HepG2 (cell line): ENCODE measurements at regions not wholly inside any gene's neighbourhood (a gene's known extent, or its start where the extent isn't known, plus 50 kb on each side); places are given as distances from the start of the nearest gene placed in this dataset.

ENCODE experiments used
- ATAC-seq: fragments of 200-7000 bp; cut with Tn5 transposase; 3 replicates; pipeline ENCODE4 v1.9.1; 2020; ENCODE audit warnings: mild to moderate bottlenecking, moderate library complexity
- BruUV-seq: library from RNA; stranded (reverse); fragments of 400-500 nt; replicated peaks from 2 replicates; lab custom pipeline; 2021; lab: Mats Ljungman, UMichigan
- CTCF ChIA-PET: fragments of 300-600 bp; formaldehyde crosslinking; extraction: SDS; loops from one replicate; lab custom pipeline; 2021; ENCODE audit warnings: low total read pairs, inconsistent platforms, low intra/inter-chr PET ratio; lab: Yijun Ruan, JAX
- POLR2A ChIA-PET: fragments of 350-600 bp; sonication (Branson Sonifier 250); formaldehyde crosslinking; loops from one replicate; lab custom pipeline; 2020; ENCODE audit warnings: antibody characterized with exemption, inconsistent platforms; lab: Yijun Ruan, JAX
- DNase-seq: peaks from one replicate; pipeline ENCODE4 v3.0.0-alpha.2; 2015; ENCODE audit warnings: low spot score
- FAIRE-seq: peaks from 3 replicates; lab custom pipeline; 2011; peaks lifted over from hg19 to GRCh38; lab: Jason Lieb, UNC
- H2AFZ ChIP-seq: one replicate; pipeline ENCODE4 v1.6.1; 2011; ENCODE audit warnings: low read length, inconsistent platforms
- H3K27ac ChIP-seq: fragments of 300-600 bp; 3 replicates; pipeline ENCODE4 v1.8.0; 2011; ENCODE audit warnings: mixed run types, mild to moderate bottlenecking, mixed read lengths, low read length, inconsistent platforms; ENCODE audit not compliant: insufficient read depth; ENCODE audit errors: extremely low read length
- H3K27me3 ChIP-seq, 2 experiments: fragments of 200-600 bp in 1 of 2; 2 replicates in 1 of 2; 3 replicates in 1 of 2; pipeline versions ENCODE4 v1.6.0 to v1.8.0; 2011; ENCODE audit warnings: low read length in 2 of 2, mild to moderate bottlenecking in 2 of 2, moderate library complexity in 2 of 2, inconsistent platforms in 1 of 2; ENCODE audit not compliant: insufficient read depth in 2 of 2, control insufficient read depth in 1 of 2
- H3K36me3 ChIP-seq, 2 experiments: fragments of 200-600 bp in 1 of 2; replicated peaks in 1 of 2; 2 replicates in 1 of 2; 3 replicates in 1 of 2; pipeline versions ENCODE4 v1.5.1 to v1.8.0; 2011; ENCODE audit warnings: low read length in 2 of 2, inconsistent platforms in 1 of 2; ENCODE audit not compliant: insufficient read depth in 2 of 2, control insufficient read depth in 1 of 2
- H3K4me1 ChIP-seq: 2 replicates; pipeline ENCODE4 v1.5.1; 2012; ENCODE audit warnings: low read length, inconsistent platforms; ENCODE audit not compliant: insufficient read depth
- H3K4me2 ChIP-seq: 2 replicates; pipeline ENCODE4 v1.6.0; 2011; ENCODE audit warnings: low read depth, low read length, inconsistent platforms
- H3K4me3 ChIP-seq, 3 experiments: fragments of 200-600 bp in 1 of 3; sonication (generic), shearing (Covaris generic) in 1 of 3; replicated peaks in 1 of 3; 2 replicates each; pipeline ENCODE4 v1.5.1; 2011 to 2016; ENCODE audit warnings: low read length in 3 of 3, inconsistent platforms in 2 of 3, low read depth in 2 of 3, mild to moderate bottlenecking in 2 of 3, control low read depth in 1 of 3, mixed read lengths in 1 of 3; ENCODE audit not compliant: insufficient read depth in 1 of 3
- H3K79me2 ChIP-seq: one replicate; pipeline ENCODE4 v1.6.1; 2011; ENCODE audit warnings: low read length, inconsistent platforms; ENCODE audit not compliant: insufficient read depth
- H3K9ac ChIP-seq: 2 replicates; pipeline ENCODE4 v1.6.0; 2011; ENCODE audit warnings: mild to moderate bottlenecking, low read depth, low read length, inconsistent platforms; ENCODE audit not compliant: insufficient read depth
- H3K9me3 ChIP-seq: 2 replicates; pipeline ENCODE4 v1.5.1; 2012; ENCODE audit warnings: mild to moderate bottlenecking, low read length
- H4K20me1 ChIP-seq: 2 replicates; pipeline ENCODE4 v1.6.0; 2011; ENCODE audit warnings: inconsistent platforms, mild to moderate bottlenecking, low read length, moderate library complexity; ENCODE audit not compliant: insufficient read depth
- ZNF644 ChIP-seq: IDR thresholded peaks from 2 replicates; pipeline ENCODE4 v1.6.1; 2016; ENCODE audit warnings: low read depth
- ZNF879 ChIP-seq: sonication (generic); formaldehyde crosslinking; IDR thresholded peaks from 2 replicates; pipeline ENCODE4 v1.8.1; 2023; ENCODE audit warnings: missing genetic modification reagents
- WGBS: methylation state at CpG from one replicate; pipeline ENCODE4 v1.1.6; 2017; ENCODE audit warnings: low lambda C conversion rate; 5-methylcytosine and 5-hydroxymethylcytosine counted together
- in situ Hi-C: cut with HindIII; loops from 2 replicates; pipeline ENCODE4 v1.10.0; 2017; ENCODE audit warnings: low pct_unique_long_range_greater_than_20kb; ENCODE audit not compliant: extremely low pct_ligation_motif_present
- intact Hi-C: fragments of 100-400 bp; cut with micrococcal nuclease; formaldehyde crosslinking; loops from one replicate; pipeline ENCODE4 v1.10.0; 2022; ENCODE audit not compliant: unreplicated experiment
- TF ChIP-seq, protein P1 (sequence below): sonication (generic); formaldehyde crosslinking; IDR thresholded peaks from 2 replicates; pipeline ENCODE4 v1.8.0; 2022; ENCODE audit warnings: missing genetic modification reagents, mild to moderate bottlenecking, moderate library complexity, borderline replicate concordance
- TF ChIP-seq, protein P2 (sequence below): sonication (generic); formaldehyde crosslinking; IDR thresholded peaks from 2 replicates; pipeline ENCODE4 v1.5.0; 2020; ENCODE audit warnings: missing genetic modification reagents

DNA sequence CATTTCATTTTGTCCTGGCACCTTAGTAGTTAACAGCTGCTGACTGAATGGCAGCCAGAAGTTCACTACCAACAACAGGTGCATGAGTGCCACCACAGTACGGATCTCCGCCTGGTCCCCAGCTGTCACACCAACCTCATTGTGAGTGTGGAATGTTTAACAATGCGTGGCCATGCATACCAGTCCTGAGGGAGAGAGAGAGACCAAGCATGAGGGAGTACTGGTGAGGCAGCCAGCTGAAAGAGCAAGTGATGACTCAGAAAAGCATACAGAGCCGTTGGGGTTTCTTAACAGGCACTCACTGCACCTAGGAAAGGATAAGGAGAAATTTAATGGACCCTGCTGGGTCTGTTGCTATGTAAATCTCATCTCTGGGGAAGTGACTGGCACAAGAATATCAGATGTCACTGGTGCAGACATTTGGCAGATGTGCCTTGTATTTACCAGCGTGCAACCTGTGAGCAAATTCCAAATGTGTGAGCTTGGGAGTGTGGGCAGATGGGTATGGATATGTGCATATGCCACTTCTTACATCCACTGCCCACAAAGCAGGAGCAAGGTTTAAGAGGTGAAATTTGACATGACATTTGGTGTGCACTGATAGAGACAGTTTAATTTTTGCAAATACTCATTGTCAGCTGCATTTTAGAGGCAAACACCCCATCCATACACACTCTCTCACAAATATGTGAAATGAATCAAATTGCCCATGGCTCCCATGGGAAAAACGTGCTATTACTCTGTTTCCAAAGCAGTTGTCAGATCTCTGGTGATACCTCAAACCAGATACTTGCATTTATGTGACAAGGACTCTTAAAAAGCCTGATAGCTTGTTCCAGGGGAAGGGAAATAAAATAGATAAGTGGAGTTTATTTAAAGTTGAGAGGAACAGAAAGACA is 245.2 kb upstream of the ARPP21 start:
- H3K27ac ChIP-seq: no peak overlapping the region
- H3K9me3 ChIP-seq: peaks cover 85% of the 10 kb centered on the region
- intact Hi-C loops: loop anchor here (5.0 kb wide), 1 partner anchor 98 kb away; no protein-coding TSS in a partner anchor
- ChIA-PET CTCF (no interaction called here), POLR2A (no interaction called here)
- no TSS peak for BruUV-seq
- no peaks in the 10 kb centered on the region for H3K79me2 ChIP-seq
- no peaks in the 10 kb centered on the region for H4K20me1 ChIP-seq
- no peak overlapping the region for H3K4me3 ChIP-seq
- no peak overlapping the region for H3K9ac ChIP-seq
- H2AFZ ChIP-seq: no peak overlapping the region
- no peak for DNase-seq
- no peaks in the 10 kb centered on the region for H3K27me3 ChIP-seq
- H3K4me1 ChIP-seq: no peaks in the 10 kb centered on the region
- 13% methylated on average over 6 of the region's 6 CpGs for WGBS
- in situ Hi-C loops: no loop called here
- TF ChIP-seq ZNF879 (CRISPR knock-in tag): no peak
- TF ChIP-seq, protein P1, sequence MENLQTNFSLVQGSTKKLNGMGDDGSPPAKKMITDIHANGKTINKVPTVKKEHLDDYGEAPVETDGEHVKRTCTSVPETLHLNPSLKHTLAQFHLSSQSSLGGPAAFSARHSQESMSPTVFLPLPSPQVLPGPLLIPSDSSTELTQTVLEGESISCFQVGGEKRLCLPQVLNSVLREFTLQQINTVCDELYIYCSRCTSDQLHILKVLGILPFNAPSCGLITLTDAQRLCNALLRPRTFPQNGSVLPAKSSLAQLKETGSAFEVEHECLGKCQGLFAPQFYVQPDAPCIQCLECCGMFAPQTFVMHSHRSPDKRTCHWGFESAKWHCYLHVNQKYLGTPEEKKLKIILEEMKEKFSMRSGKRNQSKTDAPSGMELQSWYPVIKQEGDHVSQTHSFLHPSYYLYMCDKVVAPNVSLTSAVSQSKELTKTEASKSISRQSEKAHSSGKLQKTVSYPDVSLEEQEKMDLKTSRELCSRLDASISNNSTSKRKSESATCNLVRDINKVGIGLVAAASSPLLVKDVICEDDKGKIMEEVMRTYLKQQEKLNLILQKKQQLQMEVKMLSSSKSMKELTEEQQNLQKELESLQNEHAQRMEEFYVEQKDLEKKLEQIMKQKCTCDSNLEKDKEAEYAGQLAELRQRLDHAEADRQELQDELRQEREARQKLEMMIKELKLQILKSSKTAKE: no peak
- no peaks in the 10 kb centered on the region for H3K36me3 ChIP-seq
- no peak overlapping the region for H3K4me2 ChIP-seq
- FAIRE-seq: no peak
- ATAC-seq: no peak

DNA sequence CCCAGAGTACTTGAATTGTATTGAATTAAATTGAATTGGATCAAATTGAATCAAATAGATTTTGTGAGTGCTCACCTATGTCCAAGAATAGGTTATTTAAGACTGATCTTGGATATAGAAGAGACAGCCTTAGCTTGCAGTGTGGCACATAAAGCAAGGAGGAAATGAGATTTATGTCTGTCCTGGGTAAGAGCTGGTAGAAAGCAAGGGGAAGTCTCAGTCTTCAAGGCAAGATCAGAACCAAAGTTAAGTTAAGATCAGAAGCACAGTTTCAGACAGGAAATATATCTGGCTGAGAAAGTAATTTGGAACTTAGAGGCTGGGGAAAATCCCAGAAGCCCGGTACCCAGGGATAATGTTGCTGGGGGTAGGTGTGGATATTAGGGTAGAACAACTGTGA is 244.4 kb upstream of the ARPP21 start:
- no peak for ATAC-seq
- H3K79me2 ChIP-seq: no peaks in the 10 kb centered on the region
- H3K4me2 ChIP-seq: no peak overlapping the region
- BruUV-seq: no TSS peak
- intact Hi-C loops (loop anchor here (5.0 kb wide), 1 partner anchor 97 kb away; no protein-coding TSS in a partner anchor), in situ Hi-C loops (no loop called here)
- TF ChIP-seq ZNF644 (CRISPR knock-in tag): no peak
- TF ChIP-seq, protein P2, sequence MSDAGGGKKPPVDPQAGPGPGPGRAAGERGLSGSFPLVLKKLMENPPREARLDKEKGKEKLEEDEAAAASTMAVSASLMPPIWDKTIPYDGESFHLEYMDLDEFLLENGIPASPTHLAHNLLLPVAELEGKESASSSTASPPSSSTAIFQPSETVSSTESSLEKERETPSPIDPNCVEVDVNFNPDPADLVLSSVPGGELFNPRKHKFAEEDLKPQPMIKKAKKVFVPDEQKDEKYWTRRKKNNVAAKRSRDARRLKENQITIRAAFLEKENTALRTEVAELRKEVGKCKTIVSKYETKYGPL: no peak
- no peak overlapping the region for H3K4me3 ChIP-seq
- H3K4me1 ChIP-seq: no peaks in the 10 kb centered on the region
- no peaks in the 10 kb centered on the region for H3K27me3 ChIP-seq
- no peak for DNase-seq
- H2AFZ ChIP-seq: no peak overlapping the region
- ChIA-PET CTCF (no interaction called here), POLR2A (no interaction called here)
- H3K27ac ChIP-seq: no peak overlapping the region
- H3K9me3 ChIP-seq: peaks cover 81% of the 10 kb centered on the region
- WGBS: 4% methylated on average over 1 of the region's 1 CpG
- no peak overlapping the region for H3K9ac ChIP-seq
- H4K20me1 ChIP-seq: no peaks in the 10 kb centered on the region
- FAIRE-seq: no peak
- H3K36me3 ChIP-seq: no peaks in the 10 kb centered on the region
